HG03469 (cell line): ENCODE measurements at regions not wholly inside any gene's neighbourhood (a gene's known extent, or its start where the extent isn't known, plus 50 kb on each side); places are given as distances from the start of the nearest gene placed in this dataset.
"Not testable (repeated sequence)": the region's sequence is repeated elsewhere in the genome, so short reads cannot be mapped to it uniquely, and the experiment has no call there.

Source experiments
- ATAC-seq: cut with Tn5 transposase; IDR thresholded peaks from one replicate; pipeline ENCODE4 v1.9.1; 2021; ENCODE audit warnings: mild to moderate bottlenecking, moderate library complexity, moderate number of reproducible peaks; ENCODE audit not compliant: unreplicated experiment

DNA sequence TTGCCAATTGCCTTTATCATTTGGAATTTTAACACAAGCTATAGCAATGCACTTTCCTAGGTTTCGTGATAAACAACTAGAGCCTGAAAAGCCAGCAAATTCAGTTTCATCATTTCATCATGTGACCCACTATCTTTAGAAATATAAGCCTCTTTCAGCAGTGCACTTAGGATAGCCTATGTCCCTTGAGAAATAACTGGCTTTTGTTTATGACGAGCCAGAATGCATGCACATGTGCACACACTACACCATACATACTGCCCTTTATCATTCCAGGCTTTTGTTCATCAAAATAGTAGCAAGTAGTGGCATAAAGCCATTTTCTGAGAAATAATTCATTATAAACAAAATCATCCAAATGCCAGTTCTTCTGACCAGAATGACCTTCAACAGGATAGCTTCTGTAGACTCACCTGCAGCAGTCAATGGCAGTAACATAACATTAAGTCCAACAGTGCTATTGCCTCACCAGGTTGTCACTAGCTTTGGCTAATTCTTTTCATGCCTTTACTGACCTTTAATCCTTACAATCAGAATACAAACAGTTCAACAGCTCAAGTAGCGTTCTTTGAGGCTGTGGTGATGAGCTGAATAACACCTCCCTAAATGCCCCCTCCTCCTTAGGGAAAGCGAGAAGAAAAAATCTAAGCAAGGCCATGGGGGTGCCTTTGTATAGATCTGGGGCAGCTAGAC is 132.3 kb upstream of the SMARCA2 start:
- no peak for ATAC-seq

GRCh38 chr9:1890201-1890600 is 124.9 kb upstream of the SMARCA2 start:
- ATAC-seq, result no peak

GRCh38 chr9:1890816-1891215 is 124.3 kb upstream of the SMARCA2 start:
- no peak for ATAC-seq

- not testable (repeated sequence) for ATAC-seq
These were observed 112.0 kb upstream of the SMARCA2 start for GRCh38 chr9:1903080-1903704.

GRCh38 chr9:1907465-1907864 is 107.7 kb upstream of the SMARCA2 start:
- no peak for ATAC-seq

GRCh38 chr9:1909322-1909721 is 105.8 kb upstream of the SMARCA2 start:
- no peak for ATAC-seq

DNA sequence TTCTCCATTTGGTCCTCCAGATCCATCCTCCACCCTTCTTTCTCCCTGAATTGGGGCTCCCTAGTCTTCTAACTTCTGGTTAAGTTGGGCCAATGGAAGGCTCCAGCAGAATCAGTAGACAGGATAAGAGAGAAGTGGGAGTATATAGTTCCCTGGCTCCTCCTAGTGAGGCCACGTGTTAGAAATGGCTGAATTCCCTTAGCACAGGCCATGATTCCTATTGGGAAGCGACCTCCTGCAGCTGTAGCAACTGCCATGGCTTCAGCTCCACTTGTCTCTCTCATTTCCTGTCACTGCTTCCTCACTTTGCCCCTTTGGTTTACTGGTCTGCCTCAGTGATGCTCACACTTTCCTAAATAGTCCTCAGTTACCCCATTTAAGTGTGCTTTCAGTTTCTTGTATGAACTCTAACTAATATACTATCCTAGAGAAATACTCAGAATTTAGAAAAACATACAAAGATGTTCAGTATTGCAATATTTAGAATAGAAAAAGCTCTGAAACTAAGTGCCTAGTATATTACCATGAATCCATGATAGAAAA is 104.8 kb upstream of the SMARCA2 start:
- ATAC-seq, result no peak

GRCh38 chr9:1913631-1914330 is 101.4 kb upstream of the SMARCA2 start:
- ATAC-seq, result no peak

- no peak for ATAC-seq
These were observed 99.1 kb upstream of the SMARCA2 start for GRCh38 chr9:1916095-1916494.

DNA sequence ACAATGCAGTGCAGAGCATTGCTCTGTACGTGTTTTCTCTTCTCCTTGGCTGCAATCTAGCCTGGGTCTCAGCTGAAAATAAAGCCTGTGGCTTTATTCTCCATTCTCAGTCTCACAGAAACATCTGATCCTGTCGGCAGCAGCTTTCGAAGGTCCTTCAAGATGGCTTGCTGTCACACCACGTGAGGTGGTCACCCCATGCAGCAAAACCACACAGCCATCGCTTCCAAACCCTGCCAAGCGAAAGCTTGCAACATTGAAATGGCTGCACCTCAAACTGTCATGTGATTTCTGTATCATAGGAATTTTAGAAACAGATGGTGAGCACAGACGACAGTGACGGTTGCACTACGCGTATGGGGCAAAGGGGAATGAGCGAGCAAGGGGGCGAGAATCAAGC is 98.5 kb upstream of the SMARCA2 start:
- ATAC-seq, result no peak

DNA sequence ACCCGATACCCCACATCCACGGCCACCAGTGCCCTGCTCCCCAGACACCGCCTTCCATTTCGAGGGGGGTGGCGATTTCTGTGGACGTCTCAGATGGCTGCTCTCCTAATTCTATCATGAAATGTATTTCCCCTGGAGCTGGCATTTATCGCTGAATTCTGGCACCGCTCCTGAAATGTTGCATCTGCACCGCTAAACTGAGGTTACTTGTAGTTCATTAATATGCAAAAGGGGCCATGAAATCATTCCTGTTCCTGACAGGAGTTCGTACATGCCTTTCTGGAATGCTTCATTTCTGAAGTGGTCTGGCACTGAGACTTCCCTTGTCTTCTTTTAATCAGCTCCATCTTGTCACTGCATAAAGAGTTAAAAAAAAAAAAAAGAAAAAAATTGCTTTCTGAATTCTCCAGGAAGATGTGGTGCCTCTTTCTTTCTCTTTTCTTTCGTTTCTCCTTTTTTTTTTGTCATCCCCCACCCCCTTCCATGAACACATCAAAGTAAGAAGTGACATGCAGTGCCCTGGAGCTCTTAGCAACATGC is 97.7 kb upstream of the SMARCA2 start:
- no peak for ATAC-seq

DNA sequence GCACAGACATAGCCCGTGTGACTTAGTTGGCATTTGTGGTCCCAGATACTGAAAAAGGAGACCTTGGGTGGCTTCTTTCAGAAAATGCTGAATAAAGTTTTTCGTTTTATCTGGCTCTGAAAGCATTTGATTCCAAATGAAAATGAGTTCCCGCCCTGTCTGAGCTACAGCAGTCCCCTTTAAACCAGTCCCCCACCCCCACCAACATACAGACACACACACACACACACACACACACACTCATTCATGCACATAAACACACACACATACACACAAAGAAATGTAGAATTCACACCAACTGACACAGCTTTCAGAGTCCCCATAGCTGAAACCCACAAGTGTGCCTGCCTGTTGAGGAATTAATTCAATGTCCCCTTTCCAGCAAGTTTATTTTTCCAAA is 97.0 kb upstream of the SMARCA2 start:
- no peak for ATAC-seq

DNA sequence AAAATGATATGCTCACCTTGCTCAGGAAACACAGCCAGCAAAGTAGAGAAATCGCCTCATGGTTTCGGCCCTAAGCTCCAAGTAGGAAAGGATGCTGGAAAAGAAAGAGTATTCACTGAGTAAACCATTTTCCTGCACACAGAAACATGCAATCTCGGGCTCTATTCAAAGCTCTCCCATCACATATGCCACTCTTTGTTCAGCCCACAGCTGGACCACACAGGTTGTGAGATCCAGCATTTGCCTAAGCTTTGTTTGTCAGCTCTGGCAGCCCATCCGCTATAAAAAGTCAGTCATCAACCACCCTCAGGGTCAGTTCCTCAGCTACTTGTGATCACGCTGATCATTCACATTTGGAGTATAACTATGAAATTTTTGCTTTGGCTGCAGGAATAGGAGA is 96.5 kb upstream of the SMARCA2 start:
- ATAC-seq, result no peak

GRCh38 chr9:1919229-1919628 is 95.9 kb upstream of the SMARCA2 start:
- ATAC-seq, result no peak

GRCh38 chr9:1920386-1920785 is 94.8 kb upstream of the SMARCA2 start:
- ATAC-seq, result no peak

DNA sequence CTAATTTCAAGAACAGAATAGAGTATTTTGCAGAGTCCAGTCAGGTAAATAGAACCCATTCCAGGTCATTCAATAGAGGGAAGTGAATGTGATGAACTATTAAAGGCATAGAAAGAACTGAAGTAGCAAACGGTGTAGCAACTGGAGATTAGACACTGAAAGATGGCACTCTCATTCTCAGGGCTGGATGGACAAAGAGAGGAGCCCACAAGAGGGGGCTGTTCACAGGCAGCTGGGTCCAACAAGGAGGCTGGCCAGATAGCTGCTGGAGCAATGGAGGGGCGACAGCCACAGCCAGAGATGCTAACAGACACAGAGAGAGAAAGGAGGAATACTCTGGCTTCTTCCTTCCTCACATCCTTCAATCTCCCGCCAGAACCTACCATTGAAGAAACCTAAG is 93.1 kb upstream of the SMARCA2 start:
- no peak for ATAC-seq

GRCh38 chr9:1927546-1927945 is 87.6 kb upstream of the SMARCA2 start:
- ATAC-seq, result no peak

- no peak for ATAC-seq
These were observed 86.0 kb upstream of the SMARCA2 start for GRCh38 chr9:1929134-1929533.

DNA sequence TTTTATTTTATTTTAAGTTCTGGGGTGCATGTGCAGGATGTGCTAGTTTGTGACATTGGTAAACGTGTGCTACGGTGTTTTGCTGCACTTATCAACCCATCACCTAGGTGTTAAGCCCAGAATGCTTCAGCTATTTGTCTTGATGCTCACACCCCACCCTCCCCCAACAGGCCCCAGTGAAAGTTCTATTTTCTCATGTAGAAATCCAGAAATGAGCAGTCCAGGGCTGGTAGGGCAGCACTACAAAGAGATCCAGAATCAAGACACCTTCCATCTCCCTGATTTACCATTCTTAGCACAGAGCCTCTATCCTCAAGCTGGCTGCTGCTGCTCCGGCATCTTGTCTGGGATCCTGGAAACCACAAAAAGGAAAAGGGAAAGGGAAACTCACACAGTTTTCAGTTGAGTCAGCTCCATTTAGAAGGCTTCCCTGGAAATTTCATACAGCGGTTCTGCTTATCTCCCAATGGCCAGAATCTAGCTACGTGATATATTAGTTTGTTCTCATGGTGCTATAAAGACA is 85.4 kb upstream of the SMARCA2 start:
- no peak for ATAC-seq

DNA sequence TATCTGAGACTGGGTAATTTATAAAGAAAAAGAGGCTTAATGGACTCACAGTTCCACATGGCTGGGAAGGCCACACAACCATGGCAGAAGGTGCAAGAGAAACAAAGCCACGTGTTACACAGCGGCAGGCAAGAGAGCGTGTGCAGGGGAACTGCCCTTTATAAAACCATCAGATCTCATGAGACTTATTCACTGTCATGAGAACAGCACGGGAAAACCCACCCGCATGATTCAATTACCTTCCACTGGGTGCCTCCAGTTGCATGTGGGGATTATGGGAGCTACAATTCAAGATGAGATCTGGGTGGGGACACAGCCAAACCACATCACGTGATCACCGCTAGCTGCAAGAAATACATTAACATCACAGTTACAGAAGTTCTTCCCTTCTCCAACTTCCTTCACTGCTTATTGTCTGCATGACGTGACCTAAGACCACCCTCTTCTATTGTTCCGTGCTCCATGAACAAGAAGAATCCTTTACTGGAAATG is 84.9 kb upstream of the SMARCA2 start:
- peak; percentile 49 for ATAC-seq

DNA sequence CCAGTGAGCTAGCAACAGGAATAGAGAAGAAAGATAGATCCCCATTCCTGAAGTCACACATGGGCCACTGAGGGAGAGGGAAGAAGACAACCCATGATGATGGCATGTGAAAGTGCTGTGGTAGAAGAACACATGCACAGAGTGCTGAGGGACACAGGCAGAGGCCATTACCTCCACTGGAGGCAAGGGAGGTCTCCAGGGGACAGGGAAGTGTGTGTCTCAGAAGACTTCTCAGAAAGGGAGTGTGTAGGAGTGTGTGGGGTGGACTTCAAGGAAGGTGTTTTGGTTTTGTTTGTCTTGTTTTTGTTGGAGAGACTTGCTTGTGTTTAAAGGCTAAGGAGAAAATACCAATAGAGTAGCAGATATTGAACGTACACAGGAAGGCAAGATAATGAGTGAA is 77.0 kb upstream of the SMARCA2 start:
- no peak for ATAC-seq
